Thyroid gland (tissue), 4 donors: ENCODE measurements at regions not wholly inside any gene's neighbourhood (a gene's known extent, or its start where the extent isn't known, plus 50 kb on each side); places are given as distances from the start of the nearest gene placed in this dataset.

Experiments
- DNase-seq, 2 donors: peaks; one replicate each; pipeline ENCODE4 v3.0.0-alpha.2; 2019
- H3K27ac ChIP-seq, 3 donors: fragments of 200-600 bp; sonication (generic); 1 replicate in 2 of 3; 2 replicates in 1 of 3; pipeline ENCODE4 v1.5.1; 2016 to 2019; ENCODE audit warnings: mild to moderate bottlenecking in 1 of 3, moderate library complexity in 1 of 3
- H3K27me3 ChIP-seq: fragments of 200-600 bp; sonication (generic); one replicate; pipeline ENCODE4 v1.5.1; 2019
- H3K36me3 ChIP-seq, 2 donors: fragments of 200-600 bp; sonication (generic); one replicate each; pipeline ENCODE4 v1.5.1; 2016 to 2019
- H3K4me1 ChIP-seq, 2 donors: fragments of 200-600 bp; sonication (generic); one replicate each; pipeline ENCODE4 v1.5.1; 2017 to 2019
- H3K4me3 ChIP-seq, 3 donors: fragments of 200-600 bp; sonication (generic); replicated peaks in 1 of 3; 1 replicate in 2 of 3; 2 replicates in 1 of 3; pipeline ENCODE4 v1.5.1; 2016; ENCODE audit warnings: mild to moderate bottlenecking in 1 of 3
- H3K9me3 ChIP-seq: fragments of 200-600 bp; sonication (generic); one replicate; pipeline ENCODE4 v1.5.1; 2017
- POLR2A ChIP-seq, 2 donors: fragments of 450-650 bp; IDR thresholded peaks; one replicate each; pipeline ENCODE4 v1.6.1; 2017; ENCODE audit warnings: antibody characterized with exemption in 2 of 2, mild to moderate bottlenecking in 2 of 2, moderate library complexity in 1 of 2
- WGBS, 2 donors: methylation state at CpG; one replicate each; pipeline ENCODE4 v1.1.5; 2017; 5-methylcytosine and 5-hydroxymethylcytosine counted together
- intact Hi-C: fragments of 100-400 bp; cut with DNase I; formaldehyde crosslinking; loops from one replicate; pipeline ENCODE4 v1.15.1; 2023
- TF ChIP-seq, protein P1 (sequence below), 6 experiments: fragments of 200-600 bp in 3 of 6; fragments of 450-650 bp in 3 of 6; sonication (generic) in 3 of 6; IDR thresholded peaks; one replicate each; pipeline ENCODE4 v1.5.1; 2016 to 2019; ENCODE audit warnings: antibody characterized with exemption in 6 of 6, mild to moderate bottlenecking in 2 of 6, inconsistent platforms in 1 of 6, moderate library complexity in 1 of 6

DNA sequence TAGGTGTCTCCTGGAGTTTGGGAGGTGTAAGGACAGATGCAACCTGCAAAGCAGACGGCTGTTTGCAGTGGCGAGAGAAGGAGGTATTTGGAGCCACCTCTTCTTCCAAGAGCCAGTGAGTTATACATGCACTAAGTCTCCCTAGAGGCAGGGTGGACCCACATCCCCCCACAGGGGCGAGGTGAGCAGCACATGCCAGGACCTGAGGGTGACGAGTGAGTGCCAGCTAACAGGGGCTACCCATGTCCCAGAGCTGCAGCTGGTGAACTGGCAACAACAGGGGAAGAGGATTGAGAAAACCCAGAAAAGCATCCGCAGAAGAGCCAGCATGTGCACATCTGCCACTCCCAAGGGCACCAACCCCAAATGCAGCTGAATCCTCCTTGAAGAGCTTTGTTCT, 95.1 kb downstream of the CD83 start:
- H3K4me1 ChIP-seq = peaks cover under 1 to 13% of the 10 kb centered on the region in 2 donors
- no peaks in the 10 kb centered on the region for H3K36me3 ChIP-seq
- TF ChIP-seq, protein P1, sequence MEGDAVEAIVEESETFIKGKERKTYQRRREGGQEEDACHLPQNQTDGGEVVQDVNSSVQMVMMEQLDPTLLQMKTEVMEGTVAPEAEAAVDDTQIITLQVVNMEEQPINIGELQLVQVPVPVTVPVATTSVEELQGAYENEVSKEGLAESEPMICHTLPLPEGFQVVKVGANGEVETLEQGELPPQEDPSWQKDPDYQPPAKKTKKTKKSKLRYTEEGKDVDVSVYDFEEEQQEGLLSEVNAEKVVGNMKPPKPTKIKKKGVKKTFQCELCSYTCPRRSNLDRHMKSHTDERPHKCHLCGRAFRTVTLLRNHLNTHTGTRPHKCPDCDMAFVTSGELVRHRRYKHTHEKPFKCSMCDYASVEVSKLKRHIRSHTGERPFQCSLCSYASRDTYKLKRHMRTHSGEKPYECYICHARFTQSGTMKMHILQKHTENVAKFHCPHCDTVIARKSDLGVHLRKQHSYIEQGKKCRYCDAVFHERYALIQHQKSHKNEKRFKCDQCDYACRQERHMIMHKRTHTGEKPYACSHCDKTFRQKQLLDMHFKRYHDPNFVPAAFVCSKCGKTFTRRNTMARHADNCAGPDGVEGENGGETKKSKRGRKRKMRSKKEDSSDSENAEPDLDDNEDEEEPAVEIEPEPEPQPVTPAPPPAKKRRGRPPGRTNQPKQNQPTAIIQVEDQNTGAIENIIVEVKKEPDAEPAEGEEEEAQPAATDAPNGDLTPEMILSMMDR (IDR thresholded peaks at IDR 0.05) = no peak
- TF ChIP-seq POLR2A (IDR thresholded peaks at IDR 0.05) = no peak
- H3K27me3 ChIP-seq = no peaks in the 10 kb centered on the region
- WGBS, 2 donors = 98 to 100% methylated on average over 5 of the region's 5 CpGs
- H3K9me3 ChIP-seq = no peaks in the 10 kb centered on the region
- no peak overlapping the region for H3K4me3 ChIP-seq
- intact Hi-C loops = loop anchor here (10.0 kb wide), 1 partner anchor 102 kb away; no protein-coding TSS in a partner anchor
- no peak for DNase-seq
- H3K27ac ChIP-seq = no peak overlapping the region

DNA sequence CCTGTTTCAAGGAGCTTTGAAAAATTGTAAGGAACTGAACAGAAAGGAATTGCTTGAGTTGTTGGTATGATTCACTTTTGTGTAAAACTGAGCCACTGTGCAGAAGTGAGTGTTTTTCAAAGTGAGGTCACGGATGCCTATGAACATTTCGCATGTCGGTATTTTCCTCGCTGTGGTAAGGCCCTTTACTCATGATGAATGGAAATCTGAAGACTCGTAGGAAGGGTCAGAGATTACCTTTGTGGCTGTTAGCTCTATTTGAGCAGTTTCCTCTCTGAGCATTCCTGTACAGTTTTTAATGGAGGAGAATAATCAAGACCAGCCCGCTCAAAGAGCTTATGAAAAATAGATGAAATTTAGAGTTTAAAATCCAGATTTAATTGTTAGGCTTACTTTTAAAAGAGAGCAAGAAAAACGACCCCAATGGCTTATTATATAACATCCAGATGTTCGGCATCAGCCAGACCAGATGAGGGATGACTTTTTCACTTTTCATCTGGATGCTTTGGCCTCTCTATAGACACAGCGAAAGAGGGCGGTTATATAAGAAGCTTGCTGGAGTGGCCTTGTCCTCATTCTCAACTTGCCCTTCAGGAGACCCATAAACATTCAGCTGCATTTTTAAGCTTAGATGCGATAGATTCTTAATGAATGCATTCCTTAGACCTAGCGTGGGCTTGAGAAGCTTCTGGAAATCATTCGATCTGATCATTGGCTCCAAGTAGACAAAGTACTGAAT, 99.5 kb downstream of the CD83 start:
- WGBS, 2 donors = 94 to 95% methylated on average over 13 of the region's 13 CpGs
- no peak for DNase-seq
- no peaks in the 10 kb centered on the region for H3K9me3 ChIP-seq
- TF ChIP-seq, protein P1 (IDR thresholded peaks at IDR 0.05) = no peak
- no peak for TF ChIP-seq POLR2A (IDR thresholded peaks at IDR 0.05)
- H3K4me1 ChIP-seq = peaks cover 4% of the 10 kb centered on the region in 2 donors
- no peaks in the 10 kb centered on the region for H3K27me3 ChIP-seq
- intact Hi-C loops = loop anchor here (10.0 kb wide), 1 partner anchor 98 kb away; no protein-coding TSS in a partner anchor
- no peak overlapping the region for H3K4me3 ChIP-seq
- H3K27ac ChIP-seq = no peak overlapping the region
- no peaks in the 10 kb centered on the region for H3K36me3 ChIP-seq

- no peak overlapping the region for H3K4me3 ChIP-seq
- no peaks in the 10 kb centered on the region for H3K27me3 ChIP-seq
- no peaks in the 10 kb centered on the region for H3K36me3 ChIP-seq
- peaks cover 4% of the 10 kb centered on the region in 2 donors for H3K4me1 ChIP-seq
- H3K9me3 ChIP-seq = no peaks in the 10 kb centered on the region
- intact Hi-C loops = loop anchor here (10.0 kb wide), 1 partner anchor 97 kb away; no protein-coding TSS in a partner anchor
- 76 to 81% methylated on average over 12 of the region's 12 CpGs for WGBS, 2 donors
- TF ChIP-seq, protein P1 (IDR thresholded peaks at IDR 0.05) = no peak
- no peak for TF ChIP-seq POLR2A (IDR thresholded peaks at IDR 0.05)
- peak in 1 of 2 donors; percentile 27 for DNase-seq
- H3K27ac ChIP-seq = no peak overlapping the region
These were observed 100.4 kb downstream of the CD83 start for GRCh38 chr6:14217728-14218518.

DNA sequence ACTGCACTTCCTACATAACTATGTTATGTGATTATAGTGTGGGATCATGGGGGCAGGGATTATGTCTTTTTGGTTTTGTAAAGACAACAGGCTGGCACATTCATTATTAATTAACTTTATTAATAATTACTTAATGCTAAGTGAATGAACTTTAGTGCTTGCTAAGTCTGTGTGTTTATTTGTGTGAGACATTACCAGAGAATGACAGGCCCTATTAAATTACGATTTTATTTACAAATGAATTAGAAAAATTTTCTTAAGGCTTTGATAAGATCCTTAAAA, 100.9 kb downstream of the CD83 start:
- 84 to 96% methylated on average over 1 of the region's 1 CpG for WGBS, 2 donors
- Histone ChIP-seq H3K9me3 (no peaks in the 10 kb centered on the region), H3K27ac (no peak overlapping the region), H3K4me3 (no peak overlapping the region), H3K27me3 (no peaks in the 10 kb centered on the region), H3K4me1 (peaks cover 4% of the 10 kb centered on the region in 2 donors), H3K36me3 (no peaks in the 10 kb centered on the region)
- intact Hi-C loops = loop anchor here (10.0 kb wide), 1 partner anchor 96 kb away; no protein-coding TSS in a partner anchor
- no peak for DNase-seq
- TF ChIP-seq, protein P1 (IDR thresholded peaks at IDR 0.05) = no peak
- TF ChIP-seq POLR2A (IDR thresholded peaks at IDR 0.05) = no peak
